GM03348 (cell line): ENCODE measurements at regions not wholly inside any gene's neighbourhood (a gene's known extent, or its start where the extent isn't known, plus 50 kb on each side); places are given as distances from the start of the nearest gene placed in this dataset.

Source experiments
- DNase-seq: peaks from one replicate; pipeline ENCODE4 v3.0.0; 2012; ENCODE audit warnings: low spot score

DNA sequence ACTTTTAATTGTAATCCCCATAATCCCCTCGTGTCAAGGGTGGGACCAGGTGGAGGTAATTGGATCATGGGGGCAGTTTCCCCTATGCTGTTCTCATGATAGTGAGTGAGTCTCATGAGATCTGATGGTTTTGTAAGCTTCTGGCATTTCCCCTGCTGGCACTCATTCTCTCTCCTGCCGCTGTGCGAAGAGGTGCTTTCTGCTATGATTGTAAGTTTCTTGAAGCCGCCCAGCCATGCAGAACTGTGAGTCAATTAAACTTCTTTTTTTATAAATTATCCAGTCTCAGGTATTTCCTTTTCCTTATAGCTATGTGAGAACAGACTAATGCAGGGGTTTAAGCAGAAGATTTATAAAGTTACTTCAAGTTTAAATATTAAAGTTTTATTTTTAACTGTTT lies 655.2 kb downstream of the EPHA4 start:
- DNase-seq: no peak

DNA sequence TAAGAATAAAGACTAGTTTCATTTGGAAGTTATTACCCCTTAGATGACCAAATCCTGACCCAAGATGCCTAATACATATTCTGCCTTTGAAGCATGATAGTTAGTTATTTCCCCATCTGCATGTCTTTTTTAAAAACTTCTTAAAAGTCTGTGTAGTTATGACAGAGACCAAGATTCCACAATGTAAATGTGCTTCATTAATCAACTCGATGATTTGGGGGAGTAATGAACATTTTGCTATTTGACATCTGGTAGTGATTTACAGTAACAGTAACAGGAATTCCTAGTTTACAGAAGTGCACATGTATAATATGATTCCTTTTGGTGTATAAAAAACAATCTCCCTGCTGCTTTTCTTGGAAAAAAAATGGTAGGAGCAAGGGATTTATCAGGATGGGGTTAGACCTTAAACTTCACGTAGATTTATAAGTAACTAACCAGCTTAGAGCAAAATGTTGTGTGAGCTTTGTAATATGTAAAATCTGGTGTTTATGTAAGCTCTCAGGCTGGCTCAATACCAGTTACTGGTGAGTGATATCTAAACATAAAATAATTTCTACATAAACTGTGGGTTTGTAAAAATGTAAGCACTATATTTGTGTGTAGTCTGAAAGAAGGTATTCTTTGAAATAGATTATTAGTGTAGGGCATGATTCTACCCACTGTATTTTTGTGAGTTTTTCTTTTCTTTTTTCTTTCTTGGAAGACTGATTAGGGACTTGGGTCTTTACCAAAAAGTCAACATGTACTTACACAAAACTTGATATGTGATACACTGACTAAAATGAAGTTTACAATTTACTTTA lies 641.6 kb downstream of the EPHA4 start:
- no peak for DNase-seq

DNA sequence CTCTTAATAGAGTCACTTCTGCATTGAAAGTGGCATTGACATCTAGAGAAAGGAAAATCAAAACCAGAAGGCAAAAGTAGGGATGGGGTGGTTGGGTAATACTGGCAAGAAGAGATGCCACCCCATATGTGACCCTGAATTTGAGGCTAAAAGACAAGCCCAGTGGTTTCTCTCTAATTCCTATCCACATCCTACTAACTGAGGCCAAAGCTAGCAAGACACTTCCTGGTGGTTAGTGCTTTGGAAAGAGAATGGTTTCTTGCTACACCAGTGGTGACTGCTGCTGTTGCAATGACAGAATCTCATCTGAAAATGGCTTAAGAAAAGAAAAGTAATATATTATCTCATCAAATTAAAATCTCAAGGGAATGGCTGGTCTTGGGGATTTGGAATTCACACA lies 640.6 kb downstream of the EPHA4 start:
- no peak for DNase-seq

DNA sequence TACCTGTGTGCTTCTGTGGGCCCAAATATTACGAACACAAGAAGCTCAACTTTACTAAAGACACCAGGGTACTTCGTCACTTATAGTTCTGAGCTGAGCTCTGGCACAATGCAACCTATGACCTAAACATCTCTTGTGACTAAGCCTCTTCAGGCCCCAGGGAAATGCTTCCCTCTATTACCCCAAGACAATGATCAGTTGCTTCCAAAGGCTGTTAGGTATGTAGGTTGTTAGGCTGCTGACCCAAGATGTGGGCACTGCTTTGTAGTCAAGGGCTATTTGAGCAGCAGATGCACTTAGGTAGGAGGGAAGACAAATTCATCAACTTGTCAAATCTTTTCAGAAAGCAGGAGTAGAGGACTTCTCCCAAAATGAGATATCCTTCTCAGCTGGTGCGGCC lies 640.1 kb downstream of the EPHA4 start:
- no peak for DNase-seq

DNA sequence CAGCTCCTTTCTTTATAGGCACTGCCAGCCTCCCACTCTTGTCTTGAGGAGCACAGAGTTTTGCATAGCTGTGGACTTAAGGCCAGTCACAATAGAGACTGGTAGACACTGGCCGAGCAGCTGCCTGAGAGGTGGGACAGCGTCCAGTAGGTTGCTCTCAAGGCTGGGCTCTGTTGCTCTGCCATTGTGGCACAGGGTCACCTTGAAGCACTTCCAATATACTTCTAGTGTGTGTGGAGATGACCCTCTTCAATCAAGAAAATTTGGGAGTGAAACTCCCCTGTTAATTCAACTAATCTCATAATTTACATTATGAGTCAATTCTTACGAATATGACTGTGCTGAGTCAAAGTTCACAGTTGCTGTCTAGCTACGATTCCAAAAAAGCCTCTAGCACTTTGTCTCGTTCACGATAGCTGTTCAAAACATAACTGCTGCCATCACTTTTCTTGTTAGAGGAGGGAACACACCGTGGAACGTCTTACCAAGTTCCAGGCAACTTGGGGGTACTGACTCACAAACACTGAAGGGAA lies 636.2 kb downstream of the EPHA4 start:
- DNase-seq: no peak

DNA sequence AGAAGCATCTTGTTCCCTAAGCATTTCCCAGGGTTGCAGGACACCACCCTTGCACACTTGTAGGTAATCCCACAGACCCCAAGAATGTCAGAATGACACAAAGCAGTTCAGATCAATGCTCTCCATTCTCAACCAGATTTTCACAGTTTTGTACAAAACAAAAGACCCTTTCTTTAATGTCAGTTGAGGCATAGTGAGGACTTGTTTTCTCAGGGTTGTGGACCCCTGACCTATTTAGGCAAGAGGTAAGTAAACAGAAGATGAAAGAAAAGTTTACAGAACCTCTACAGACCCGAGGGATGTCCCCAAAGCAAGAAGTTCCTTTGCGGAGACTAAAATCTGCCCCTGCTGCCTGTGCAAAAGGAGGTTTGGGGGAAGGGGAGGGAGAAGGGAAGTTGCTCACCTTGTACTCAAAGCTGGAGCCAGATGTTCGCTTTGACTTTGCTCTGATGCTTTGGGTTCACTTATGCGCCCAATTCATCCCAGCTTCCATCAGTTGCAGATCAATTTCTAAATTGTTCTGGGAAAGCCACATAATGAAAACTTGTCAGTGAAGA lies 635.4 kb downstream of the EPHA4 start:
- no peak for DNase-seq

DNA sequence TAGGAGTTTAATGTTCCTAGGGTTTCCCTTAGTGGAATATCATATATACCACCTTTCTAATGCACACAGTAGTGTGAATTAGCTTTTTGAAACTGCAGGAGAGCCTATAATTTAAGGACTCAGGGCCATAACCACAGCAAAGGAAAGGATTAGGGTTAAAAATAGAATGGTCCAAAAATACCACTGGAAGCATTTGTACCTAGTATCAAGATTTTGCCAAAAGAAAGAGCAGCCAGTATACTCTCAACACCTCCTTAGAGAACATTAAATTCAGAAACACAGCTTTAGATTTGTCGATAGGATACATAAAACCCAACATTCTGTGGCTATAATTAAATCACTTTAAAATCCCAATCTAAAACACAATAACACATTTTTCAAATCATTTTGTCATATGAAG lies 634.9 kb downstream of the EPHA4 start:
- DNase-seq: no peak

DNA sequence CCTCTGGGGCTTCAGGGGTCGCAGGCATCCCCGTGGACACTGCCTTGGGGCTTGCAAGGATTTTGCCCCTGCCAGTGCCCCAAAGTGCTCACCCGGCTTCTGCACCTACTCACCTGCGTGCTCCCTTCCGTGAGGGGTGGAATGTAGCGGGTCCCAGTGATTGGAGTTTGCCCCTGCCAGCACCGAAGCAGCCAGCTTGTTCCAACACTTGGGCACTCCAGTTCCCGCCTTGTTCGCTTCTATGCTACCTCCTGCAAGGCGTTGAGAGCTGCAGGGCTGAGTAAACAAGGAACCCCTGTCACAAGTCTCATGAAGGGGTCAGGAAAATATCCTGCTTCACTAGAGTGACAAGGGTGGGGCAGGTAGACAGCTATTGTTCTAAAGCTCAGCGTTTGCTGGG lies 631.5 kb downstream of the EPHA4 start:
- no peak for DNase-seq

DNA sequence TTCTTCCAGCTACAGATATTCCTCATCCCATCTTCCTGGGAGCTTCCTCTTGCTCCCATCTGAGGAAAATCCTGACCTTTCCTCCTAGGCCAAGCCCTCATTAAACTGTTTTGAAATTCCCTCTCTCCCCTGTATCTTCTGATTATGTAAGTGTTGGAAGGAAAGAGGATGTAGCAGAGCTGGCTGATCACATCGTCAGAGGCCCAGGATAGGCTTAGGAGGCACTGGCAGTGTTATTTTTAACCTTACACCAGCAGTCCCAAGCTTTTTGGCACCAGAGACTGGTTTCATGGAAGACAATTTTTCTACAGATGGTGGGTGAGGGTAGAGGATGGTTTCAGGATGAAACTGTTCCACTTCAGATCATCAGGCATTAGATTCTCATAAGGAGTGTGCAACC lies 630.4 kb downstream of the EPHA4 start:
- no peak for DNase-seq

DNA sequence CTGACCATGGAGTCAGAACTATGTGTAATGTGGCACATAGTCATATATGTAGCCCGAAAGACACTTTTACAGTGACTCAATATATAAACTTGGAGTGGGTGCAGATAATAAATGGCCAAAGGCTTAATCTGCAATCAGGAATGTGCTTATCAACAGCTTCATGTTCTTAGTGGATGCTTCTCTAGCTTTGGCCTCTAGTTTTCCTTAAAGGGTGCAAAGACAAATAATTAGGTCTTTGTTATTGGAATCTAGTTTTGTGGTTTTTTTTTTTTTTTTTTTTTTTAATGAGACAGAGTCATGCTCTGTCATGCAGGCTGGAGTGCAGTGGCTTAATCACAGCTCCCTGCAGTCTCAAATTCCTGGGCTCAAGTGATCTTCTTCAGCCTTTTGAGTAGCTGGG lies 625.6 kb downstream of the EPHA4 start:
- no peak for DNase-seq

DNA sequence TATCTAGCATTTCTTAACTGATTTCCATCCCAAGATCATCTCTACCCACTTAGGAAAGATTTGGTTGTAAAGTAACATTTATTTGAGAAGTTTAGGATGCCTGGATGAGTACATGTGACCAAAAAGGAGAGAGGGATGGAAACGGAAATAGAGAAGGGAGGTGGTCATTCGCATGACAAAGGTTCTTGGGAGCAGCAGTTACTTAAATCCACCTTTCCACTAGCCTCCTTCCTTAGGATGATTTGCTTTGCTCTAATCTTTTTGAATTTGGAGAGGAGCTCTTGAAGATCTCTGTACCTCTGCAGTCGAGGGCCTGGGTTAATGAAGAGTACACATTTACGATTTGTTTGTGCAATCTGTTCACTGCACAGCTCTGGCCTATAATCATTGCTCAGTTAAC lies 623.5 kb downstream of the EPHA4 start:
- no peak for DNase-seq

DNA sequence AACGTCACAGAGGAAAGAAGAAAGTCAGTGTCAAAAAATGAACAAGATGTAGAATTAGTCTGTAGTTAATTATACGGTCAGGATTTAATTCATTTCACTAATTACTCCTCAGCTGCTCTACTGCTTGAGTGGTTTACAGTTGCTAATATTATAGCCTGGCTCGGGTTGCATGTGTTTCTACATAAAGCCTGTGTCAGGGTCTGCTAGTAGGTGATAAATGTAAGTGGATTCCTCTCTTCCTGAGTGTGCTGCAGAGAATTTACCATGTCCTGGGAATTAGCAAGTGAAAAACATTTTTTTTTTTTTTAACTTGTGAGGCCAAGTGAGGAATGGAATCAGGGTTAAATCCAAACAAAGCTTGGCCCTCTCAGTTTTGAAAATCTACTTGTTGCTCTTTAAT lies 622.6 kb downstream of the EPHA4 start:
- no peak for DNase-seq

DNA sequence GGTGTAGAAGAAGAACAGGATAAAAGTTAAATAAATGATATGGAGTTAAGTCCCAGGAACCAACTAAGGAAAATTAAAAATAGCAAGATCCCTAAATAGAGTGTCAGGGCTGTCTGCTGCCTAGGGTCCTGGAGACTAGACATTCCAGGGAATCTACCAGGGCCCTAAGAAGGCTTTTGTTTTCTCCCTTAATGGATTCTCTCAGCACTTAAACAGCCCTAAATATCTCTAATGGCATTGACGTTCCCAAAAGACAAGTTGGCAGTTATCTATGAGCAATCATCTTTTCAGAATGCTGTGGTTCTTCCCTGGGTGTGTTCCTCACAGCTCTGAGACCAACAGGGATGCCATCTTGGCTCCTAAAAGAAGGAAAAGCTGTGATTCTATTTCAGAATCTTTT lies 616.3 kb downstream of the EPHA4 start:
- DNase-seq: no peak

DNA sequence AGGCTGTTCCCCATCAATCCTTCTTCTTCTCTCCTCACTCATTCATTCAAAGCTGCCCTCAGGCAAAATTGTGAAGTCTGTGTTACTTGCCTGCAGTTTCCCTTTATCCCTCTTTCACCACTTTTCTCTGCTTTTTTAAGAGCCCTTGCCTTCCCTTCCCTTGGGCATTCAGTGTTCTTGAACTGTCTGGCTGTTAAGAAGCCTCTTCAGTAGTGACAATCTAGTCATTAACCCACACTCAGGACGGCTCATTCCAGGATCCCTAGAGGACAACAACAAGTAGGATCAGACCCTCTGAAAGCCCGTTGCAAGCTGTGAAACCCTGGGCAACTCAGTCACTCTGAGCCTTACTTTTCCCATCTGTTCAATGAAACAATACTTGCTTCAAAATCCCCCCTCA lies 615.7 kb downstream of the EPHA4 start:
- DNase-seq: no peak

DNA sequence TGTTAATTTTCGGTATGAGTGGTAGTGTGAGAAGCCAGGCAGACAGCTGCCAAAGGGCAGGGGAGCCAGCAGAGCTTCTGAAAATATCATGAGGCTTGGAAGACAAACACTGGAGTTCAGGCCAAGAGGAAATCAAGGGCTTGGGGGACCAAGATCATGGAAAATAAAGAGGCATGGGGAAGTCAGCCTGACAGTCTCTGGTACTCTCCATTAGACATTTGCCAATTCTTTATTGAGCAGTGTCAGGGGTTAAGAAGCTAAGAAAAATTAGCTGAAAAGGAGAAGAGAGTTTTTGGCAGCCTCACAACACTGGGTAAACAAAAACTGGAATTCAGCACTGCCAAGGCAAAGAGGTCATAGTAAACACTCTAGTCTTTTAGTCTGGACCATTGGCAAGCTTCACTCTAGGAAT lies 612.7 kb downstream of the EPHA4 start:
- no peak for DNase-seq

DNA sequence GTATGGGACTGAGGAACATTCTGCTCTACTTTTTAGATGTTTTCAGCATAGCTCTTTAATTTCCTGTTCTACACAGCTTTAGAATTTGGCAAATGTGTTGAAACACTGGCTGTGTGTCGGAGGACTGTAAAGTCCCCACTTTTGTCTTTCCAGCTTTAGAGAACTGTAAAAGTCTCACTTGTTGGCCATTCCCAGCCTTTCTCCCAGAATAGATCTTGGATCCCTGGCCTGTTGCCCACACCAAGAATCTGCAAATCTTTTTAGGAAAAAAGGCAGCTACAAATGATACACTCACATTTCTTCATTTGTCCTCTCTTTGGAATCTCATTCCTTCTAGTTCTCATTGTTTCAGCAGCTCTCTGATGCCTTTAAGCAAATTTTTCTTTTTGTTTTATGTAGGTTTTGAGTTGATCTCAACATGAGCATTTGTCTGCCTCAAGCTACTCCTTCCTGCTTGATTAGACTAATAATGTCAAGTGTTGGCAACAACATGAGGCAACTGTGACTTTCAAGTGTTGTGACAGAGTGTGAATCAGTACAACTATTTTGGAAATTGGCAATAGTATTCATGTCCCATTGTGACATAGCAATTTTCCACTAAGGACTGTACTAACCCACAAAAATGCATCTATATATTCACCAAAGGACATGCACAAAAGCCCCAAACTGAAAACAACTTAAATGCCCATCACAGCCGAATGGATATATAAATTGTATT lies 610.8 kb downstream of the EPHA4 start:
- DNase-seq: no peak

DNA sequence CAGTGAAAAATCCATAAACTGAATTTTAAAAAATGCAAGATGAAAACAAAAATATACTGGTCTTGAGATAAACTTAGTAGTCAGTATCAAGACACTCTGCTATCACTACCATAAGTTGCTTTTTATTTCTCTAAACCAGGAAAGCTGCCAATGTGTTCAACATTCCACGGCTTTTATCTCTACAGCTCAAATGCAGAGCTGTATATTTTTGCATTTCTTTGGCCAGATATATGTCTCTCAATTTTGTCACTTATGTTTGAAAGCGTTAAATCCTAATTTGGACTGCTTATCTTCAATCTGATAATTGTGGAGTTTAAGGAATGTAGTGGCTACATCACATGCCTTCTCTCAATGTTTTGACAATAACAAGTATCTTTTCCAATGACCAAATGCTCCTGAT lies 609.5 kb downstream of the EPHA4 start:
- no peak for DNase-seq

DNA sequence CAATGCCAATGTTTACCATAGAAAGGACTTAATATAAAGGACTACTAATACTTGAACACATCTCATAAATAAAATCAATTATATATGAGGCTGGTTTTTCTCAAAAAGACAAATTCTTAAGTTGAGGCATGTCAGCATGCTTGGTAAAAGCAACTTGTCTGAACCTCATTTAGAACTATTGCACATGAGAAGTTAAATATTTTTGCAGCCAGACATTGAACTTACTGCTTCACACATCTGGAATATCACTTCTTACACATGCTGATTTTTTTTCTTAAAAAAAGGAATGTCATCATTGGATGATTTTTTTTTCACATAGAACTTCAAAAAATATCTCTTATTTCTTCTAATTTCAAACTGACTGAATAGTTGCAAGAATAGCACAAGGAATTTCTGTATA lies 609.0 kb downstream of the EPHA4 start:
- no peak for DNase-seq

DNA sequence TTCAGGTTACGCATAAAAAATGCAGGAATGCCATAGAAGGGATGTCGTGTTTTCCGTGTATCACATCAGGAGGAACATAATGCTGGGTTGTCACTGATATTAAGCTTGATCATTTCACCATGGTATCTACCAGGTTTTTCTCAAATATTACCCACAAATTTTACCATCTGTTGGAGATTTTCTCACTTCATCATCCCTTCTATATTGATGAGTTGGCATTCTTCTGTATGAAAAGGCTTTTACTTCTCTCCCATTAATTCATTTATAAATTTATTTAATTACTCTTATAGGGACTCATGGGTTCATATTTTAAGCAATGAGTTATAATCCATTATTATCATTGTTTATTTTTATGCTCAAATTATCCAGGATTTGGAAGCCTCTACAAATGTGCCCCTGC lies 608.2 kb downstream of the EPHA4 start:
- no peak for DNase-seq

DNA sequence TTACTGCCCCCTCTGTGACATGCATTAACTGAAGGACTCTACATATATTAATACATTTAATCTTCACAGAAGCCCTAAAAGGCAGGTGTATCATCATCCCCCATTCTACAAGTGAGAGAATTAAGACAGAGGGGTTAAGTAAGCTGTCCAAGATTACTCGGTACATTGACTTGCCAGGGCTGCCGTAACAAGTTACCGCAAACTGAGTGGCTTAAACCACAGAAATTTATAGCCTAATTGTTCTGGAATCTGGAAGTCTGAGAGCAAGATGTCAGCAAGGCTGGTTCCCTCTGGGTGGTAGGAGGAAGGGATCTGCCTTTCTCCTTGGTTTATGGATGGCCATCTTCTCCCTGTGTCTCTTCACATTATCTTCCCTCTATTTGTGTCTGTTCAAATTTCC lies 605.5 kb downstream of the EPHA4 start:
- no peak for DNase-seq

DNA sequence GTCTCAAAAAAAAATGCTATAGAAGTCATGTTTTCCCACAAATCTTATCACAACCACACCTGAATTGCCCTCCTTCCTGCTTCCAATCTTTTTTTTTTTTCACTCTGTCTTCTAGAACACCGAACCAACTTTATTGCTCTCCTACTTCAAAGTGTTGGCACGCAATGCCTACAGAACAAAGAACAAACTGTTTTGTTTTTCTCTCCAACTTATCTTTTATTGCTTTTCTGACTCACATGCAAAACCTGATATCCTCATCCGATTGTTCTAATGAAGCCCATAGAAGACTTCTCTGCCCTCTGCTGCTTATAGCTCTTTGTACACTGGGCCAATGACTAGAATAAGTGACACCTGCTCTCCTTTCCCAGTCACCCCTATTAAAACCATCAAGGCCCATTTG lies 602.8 kb downstream of the EPHA4 start:
- DNase-seq: no peak

DNA sequence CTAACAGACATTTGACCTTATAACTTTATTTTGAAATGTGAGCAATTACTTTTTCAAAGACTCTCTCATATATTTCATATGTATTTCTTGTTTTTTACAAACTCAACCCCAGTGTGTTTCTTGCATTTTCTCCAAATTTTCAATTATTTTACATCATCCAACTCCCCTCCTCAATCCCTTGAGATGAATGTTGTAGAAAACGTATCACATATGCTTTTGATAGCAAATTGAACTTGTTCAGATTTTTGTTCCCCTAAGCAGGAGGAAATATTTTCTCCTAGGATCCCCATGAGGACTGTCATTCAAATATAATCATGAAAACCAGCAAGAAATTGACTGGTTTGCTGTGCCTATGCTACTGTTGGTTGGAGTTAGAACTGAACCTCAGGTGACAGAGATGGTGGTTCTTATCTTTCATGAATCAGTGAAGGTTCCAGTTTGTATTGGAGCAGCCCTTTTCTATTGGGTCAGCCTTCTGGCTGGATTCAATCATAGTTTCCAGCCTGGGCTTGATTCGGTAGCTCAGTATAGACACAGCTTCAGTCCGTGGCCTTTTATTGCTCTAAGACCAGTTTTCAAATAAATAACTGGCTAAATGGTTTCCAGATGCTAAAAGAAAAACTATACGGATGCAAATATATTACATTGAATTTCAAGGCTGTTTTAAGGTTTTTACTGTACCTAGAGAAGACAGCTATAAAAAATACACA lies 591.0 kb downstream of the EPHA4 start:
- no peak for DNase-seq

DNA sequence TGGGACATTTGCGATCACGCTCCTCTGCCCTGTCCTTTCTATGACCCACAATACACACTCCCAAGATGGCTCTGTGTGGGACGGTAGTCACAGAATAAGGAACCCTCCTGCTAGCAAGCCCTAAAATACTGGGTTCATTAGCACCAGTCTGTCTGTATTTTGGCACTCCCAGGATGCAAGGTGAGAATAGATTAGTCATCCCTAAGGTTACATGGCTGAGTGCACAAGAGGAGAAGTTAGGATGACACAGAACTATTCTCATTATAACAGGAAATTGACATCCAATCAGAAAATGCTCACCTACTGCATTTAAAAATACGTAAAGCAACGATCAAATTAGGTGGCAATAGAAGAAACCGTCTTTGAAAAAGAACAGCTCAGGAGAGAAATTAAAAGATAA lies 590.2 kb downstream of the EPHA4 start:
- no peak for DNase-seq
